Keratinocyte (primary cell): ENCODE measurements at regions not wholly inside any gene's neighbourhood (a gene's known extent, or its start where the extent isn't known, plus 50 kb on each side); places are given as distances from the start of the nearest gene placed in this dataset.

Experiments used
- EZH2 ChIP-seq: IDR thresholded peaks from one replicate; pipeline ENCODE4 v1.6.1; 2012; ENCODE audit warnings: inconsistent platforms, mild to moderate bottlenecking, low read length, moderate library complexity
- TF ChIP-seq, protein P1 (sequence below), 3 experiments: IDR thresholded peaks in 1 of 3; conservative IDR thresholded peaks in 1 of 3; optimal IDR thresholded peaks in 1 of 3; 2 replicates in 2 of 3; 3 replicates in 1 of 3; pipeline versions ENCODE3 to v1.5.1; 2011; ENCODE audit warnings: low read length in 3 of 3, mild to moderate bottlenecking in 3 of 3, moderate library complexity in 2 of 3, control low read depth in 1 of 3, inconsistent platforms in 1 of 3; ENCODE audit not compliant: insufficient read depth in 2 of 3; ENCODE audit errors: extremely low read depth in 1 of 3

DNA sequence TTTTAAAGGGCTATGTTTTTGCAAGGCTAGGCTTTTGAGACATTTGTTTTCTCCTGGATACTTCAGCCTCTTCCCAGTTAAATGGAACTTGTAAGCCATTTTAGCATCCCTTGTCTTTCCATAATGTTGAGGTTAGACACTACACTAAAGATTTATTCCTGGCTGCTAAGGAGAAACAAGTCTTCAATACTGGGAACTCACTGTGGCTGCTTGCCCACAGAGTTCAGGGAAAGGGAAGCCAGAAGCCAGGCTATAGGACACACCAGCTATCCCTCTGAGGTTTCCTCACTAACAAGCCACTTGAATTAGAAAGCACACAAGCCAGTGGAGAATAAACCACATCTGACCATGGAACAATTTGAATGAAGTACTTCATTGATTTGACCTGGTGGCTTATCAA is 421.7 kb upstream of the CHRM2 start:
- TF ChIP-seq, protein P1, sequence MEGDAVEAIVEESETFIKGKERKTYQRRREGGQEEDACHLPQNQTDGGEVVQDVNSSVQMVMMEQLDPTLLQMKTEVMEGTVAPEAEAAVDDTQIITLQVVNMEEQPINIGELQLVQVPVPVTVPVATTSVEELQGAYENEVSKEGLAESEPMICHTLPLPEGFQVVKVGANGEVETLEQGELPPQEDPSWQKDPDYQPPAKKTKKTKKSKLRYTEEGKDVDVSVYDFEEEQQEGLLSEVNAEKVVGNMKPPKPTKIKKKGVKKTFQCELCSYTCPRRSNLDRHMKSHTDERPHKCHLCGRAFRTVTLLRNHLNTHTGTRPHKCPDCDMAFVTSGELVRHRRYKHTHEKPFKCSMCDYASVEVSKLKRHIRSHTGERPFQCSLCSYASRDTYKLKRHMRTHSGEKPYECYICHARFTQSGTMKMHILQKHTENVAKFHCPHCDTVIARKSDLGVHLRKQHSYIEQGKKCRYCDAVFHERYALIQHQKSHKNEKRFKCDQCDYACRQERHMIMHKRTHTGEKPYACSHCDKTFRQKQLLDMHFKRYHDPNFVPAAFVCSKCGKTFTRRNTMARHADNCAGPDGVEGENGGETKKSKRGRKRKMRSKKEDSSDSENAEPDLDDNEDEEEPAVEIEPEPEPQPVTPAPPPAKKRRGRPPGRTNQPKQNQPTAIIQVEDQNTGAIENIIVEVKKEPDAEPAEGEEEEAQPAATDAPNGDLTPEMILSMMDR (optimal IDR thresholded peaks at IDR 0.05 in 1 of 3, IDR thresholded peaks at IDR 0.05 in 1 of 3, conservative IDR thresholded peaks at IDR 0.05 in 1 of 3; ENCODE audit: extremely low read depth in 1 of 3, insufficient read depth in 2 of 3, low read length in 3 of 3), result no peak
- TF ChIP-seq EZH2, result no peak
